ENCODE measurements at regions not wholly inside any gene's neighbourhood (a gene's known extent, or its start where the extent isn't known, plus 50 kb on each side); places are given as distances from the start of the nearest gene placed in this dataset.

DNA sequence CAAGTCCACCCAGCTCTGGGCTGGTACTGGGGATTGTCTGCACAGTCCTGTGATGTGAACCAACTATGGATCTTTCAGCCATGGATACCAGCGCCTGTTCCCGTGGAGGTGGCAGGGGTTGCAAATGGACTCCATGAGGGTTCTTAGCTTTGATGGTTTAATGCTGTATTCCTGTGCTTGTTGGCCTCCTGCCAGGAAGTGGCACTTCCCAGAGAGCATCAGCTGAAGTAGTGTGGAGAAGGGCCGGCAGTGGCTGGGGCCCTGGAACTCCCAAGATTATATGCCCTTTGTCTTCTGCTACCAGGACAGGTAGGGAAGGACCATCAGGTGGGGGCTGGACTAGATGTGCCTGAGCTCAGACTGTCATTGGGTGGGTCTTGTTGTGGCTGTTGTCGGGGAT lies 1104.8 kb upstream of the COX7C start:
- 25% methylated on average over 4 of the region's 4 CpGs for WGBS (ENCODE audit: insufficient coverage, low coverage, missing lambda C conversion rate)
- H3K9ac ChIP-seq (ENCODE audit: insufficient read depth in 1 of 2, low read depth in 2 of 2, low read length in 2 of 2), result no peak overlapping the region
- CTCF ChIA-PET (ENCODE audit: low intra/inter-chr PET ratio), result no interaction called here

DNA sequence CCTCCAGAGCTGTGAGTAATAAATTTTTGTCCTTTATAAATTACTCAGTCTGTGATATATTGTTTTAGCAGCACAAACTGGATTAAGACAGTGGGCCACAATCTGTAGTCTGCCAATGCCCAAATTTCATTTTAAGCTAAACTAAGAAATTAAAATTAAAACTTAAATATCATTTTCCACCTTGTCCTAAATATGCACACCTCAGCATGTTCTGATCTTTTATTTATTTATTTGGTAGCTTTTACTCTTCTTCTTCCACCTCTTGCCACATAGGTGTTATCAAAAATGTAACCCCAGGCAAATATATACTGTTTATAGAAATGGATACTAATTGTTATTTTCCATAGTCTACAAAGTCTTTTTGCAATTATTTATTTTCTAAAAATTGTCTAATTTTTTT lies 1102.2 kb upstream of the COX7C start:
- POLR2A ChIA-PET, result no interaction called here

More for the DNA sequence above, 1104.8 kb upstream of the COX7C start:
- no peaks in the 10 kb centered on the region for H3K79me2 ChIP-seq (ENCODE audit: control insufficient read depth, insufficient read depth, low read length)
- POLR2A ChIA-PET, result no interaction called here
- intact Hi-C loops (cut with micrococcal nuclease), result no loop called here
- no peaks in the 10 kb centered on the region for H3K4me1 ChIP-seq (replicated peaks in 1 of 2; ENCODE audit: control insufficient read depth in 2 of 2, insufficient read depth in 2 of 2, low read length in 2 of 2)
- no peak overlapping the region for H3K4me3 ChIP-seq
- H3K9me1 ChIP-seq (ENCODE audit: control insufficient read depth, insufficient read depth, low read length), result no peaks in the 10 kb centered on the region
- peak; percentile 65 for TF ChIP-seq NFIC (IDR thresholded peaks at IDR 0.05)
- no peak for TF ChIP-seq CEBPB (tag; IDR thresholded peaks at IDR 0.05)
- TF ChIP-seq PHF8 (IDR thresholded peaks at IDR 0.05; ENCODE audit: borderline replicate concordance, low read length), result no peak
- H3K27me3 ChIP-seq (ENCODE audit: control insufficient read depth in 2 of 2, insufficient read depth in 2 of 2, low read length in 2 of 2), result no peaks in the 10 kb centered on the region
- no peak overlapping the region for H2AFZ ChIP-seq (ENCODE audit: low read depth, low read length)
- no peak for DNase-seq (ENCODE audit: extremely low read depth in 1 of 4, low spot score in 3 of 4)
- H3K9me3 ChIP-seq (replicated peaks; ENCODE audit: control insufficient read depth, insufficient read depth, low read depth, low read length), result peaks cover 2% of the 10 kb centered on the region; the same call in 1 of the 2 replicates
- H3K27ac ChIP-seq (ENCODE audit: extremely low read depth, low read depth, low read length), result no peak overlapping the region
- no peak for FAIRE-seq
- in situ Hi-C loops (cut with MboI), result no loop called here
- no peak overlapping the region for H3K4me2 ChIP-seq (ENCODE audit: insufficient read depth, low read length)
- ATAC-seq, result no peak
- no peaks in the 10 kb centered on the region for H3K36me3 ChIP-seq (ENCODE audit: control insufficient read depth, insufficient read depth, low read length)
- no TSS peak for BruUV-seq (replicated peaks)
- H4K20me1 ChIP-seq (replicated peaks; ENCODE audit: control insufficient read depth, insufficient read depth, low read length), result no peaks in the 10 kb centered on the region

More for the DNA sequence above, 1102.2 kb upstream of the COX7C start:
- in situ Hi-C loops (cut with MboI), result no loop called here
- no peaks in the 10 kb centered on the region for H3K4me1 ChIP-seq (replicated peaks in 1 of 2; ENCODE audit: control insufficient read depth in 2 of 2, insufficient read depth in 2 of 2, low read length in 2 of 2)
- BruUV-seq (replicated peaks), result no TSS peak
- no peak overlapping the region for H2AFZ ChIP-seq (ENCODE audit: low read depth, low read length)
- FAIRE-seq (no peak), DNase-seq (ENCODE audit: extremely low read depth in 1 of 4, low spot score in 3 of 4) (no peak), ATAC-seq (no peak)
- no peak overlapping the region for H3K4me2 ChIP-seq (ENCODE audit: insufficient read depth, low read length)
- no peaks in the 10 kb centered on the region for H4K20me1 ChIP-seq (replicated peaks; ENCODE audit: control insufficient read depth, insufficient read depth, low read length)
- peaks cover 2% of the 10 kb centered on the region; the same call in 1 of the 2 replicates for H3K9me3 ChIP-seq (replicated peaks; ENCODE audit: control insufficient read depth, insufficient read depth, low read depth, low read length)
- no peaks in the 10 kb centered on the region for H3K27me3 ChIP-seq (ENCODE audit: control insufficient read depth in 2 of 2, insufficient read depth in 2 of 2, low read length in 2 of 2)
- no peaks in the 10 kb centered on the region for H3K36me3 ChIP-seq (ENCODE audit: control insufficient read depth, insufficient read depth, low read length)
- H3K79me2 ChIP-seq (ENCODE audit: control insufficient read depth, insufficient read depth, low read length), result no peaks in the 10 kb centered on the region
- TF ChIP-seq MAFK (IDR thresholded peaks at IDR 0.05; ENCODE audit: low read length) (peak; percentile 22; the same call in 1 of the 2 replicates), C11orf30 (IDR thresholded peaks at IDR 0.05; ENCODE audit: low read depth) (peak; percentile 10; the same call in 1 of the 2 replicates), FOXJ2 (tag; IDR thresholded peaks at IDR 0.05) (no peak), RFX1 (IDR thresholded peaks at IDR 0.05) (no peak), TBP (optimal IDR thresholded peaks at IDR 0.05; ENCODE audit: low read depth, low read length) (no peak), ZNF316 (IDR thresholded peaks at IDR 0.05) (peak; percentile 48; the same call in 1 of the 2 replicates), ZNF589 (CRISPR knock-in tag; IDR thresholded peaks at IDR 0.05; ENCODE audit: low read depth) (no peak)
- H3K9ac ChIP-seq (ENCODE audit: insufficient read depth in 1 of 2, low read depth in 2 of 2, low read length in 2 of 2), result no peak overlapping the region
- no peak overlapping the region for H3K4me3 ChIP-seq
- CTCF ChIA-PET (ENCODE audit: low intra/inter-chr PET ratio), result no interaction called here
- intact Hi-C loops (cut with micrococcal nuclease), result no loop called here
- no peak overlapping the region for H3K27ac ChIP-seq (ENCODE audit: extremely low read depth, low read depth, low read length)
- no peaks in the 10 kb centered on the region for H3K9me1 ChIP-seq (ENCODE audit: control insufficient read depth, insufficient read depth, low read length)
